ENCODE measurements at regions not wholly inside any gene's neighbourhood (a gene's known extent, or its start where the extent isn't known, plus 50 kb on each side); places are given as distances from the start of the nearest gene placed in this dataset.

GRCh38 chr2:116117845-116118244 lies 1675.4 kb downstream of the DPP10 start:
- Histone ChIP-seq H3K36me3 (ENCODE audit: insufficient read depth, low read length) (no peaks in the 10 kb centered on the region), H3K9me3 (ENCODE audit: insufficient read depth, low read length, severe bottlenecking) (no peaks in the 10 kb centered on the region), H3K27ac (ENCODE audit: low read length) (no peak overlapping the region), H2AFZ (ENCODE audit: low read depth, low read length) (no peak overlapping the region), H3K79me2 (ENCODE audit: insufficient read depth, low read length) (no peaks in the 10 kb centered on the region), H4K20me1 (ENCODE audit: insufficient read depth, low read length) (no peaks in the 10 kb centered on the region), H3K9ac (ENCODE audit: low read depth, low read length) (no peak overlapping the region), H3K4me1 (ENCODE audit: insufficient read depth, low read length) (no peaks in the 10 kb centered on the region), H3K27me3 (ENCODE audit: insufficient read depth, low read length, poor library complexity) (no peaks in the 10 kb centered on the region), H3K4me3 (ENCODE audit: low read depth in 1 of 2, low read length in 2 of 2) (no peak overlapping the region), H3K4me2 (ENCODE audit: insufficient read depth, low read length) (no peak overlapping the region)
- ATAC-seq (ENCODE audit: insufficient read depth, low read depth) (no peak), DNase-seq (no peak)
- no peak for TF ChIP-seq CTCF (IDR thresholded peaks at IDR 0.05; ENCODE audit: borderline replicate concordance, extremely low read depth, low read length, poor library complexity, severe bottlenecking)
- TF ChIP-seq EZH2 (IDR thresholded peaks at IDR 0.05; ENCODE audit: borderline replicate concordance, low read depth, low read length, severe bottlenecking) = no peak

- Histone ChIP-seq H3K4me2 (ENCODE audit: insufficient read depth, low read length) (no peak overlapping the region), H3K79me2 (ENCODE audit: insufficient read depth, low read length) (no peaks in the 10 kb centered on the region), H2AFZ (ENCODE audit: low read depth, low read length) (no peak overlapping the region), H3K9me3 (ENCODE audit: insufficient read depth, low read length, severe bottlenecking) (no peaks in the 10 kb centered on the region), H4K20me1 (ENCODE audit: insufficient read depth, low read length) (no peaks in the 10 kb centered on the region), H3K27me3 (ENCODE audit: insufficient read depth, low read length, poor library complexity) (no peaks in the 10 kb centered on the region), H3K4me1 (ENCODE audit: insufficient read depth, low read length) (no peaks in the 10 kb centered on the region), H3K4me3 (ENCODE audit: low read depth in 1 of 2, low read length in 2 of 2) (no peak overlapping the region), H3K9ac (ENCODE audit: low read depth, low read length) (no peak overlapping the region), H3K36me3 (ENCODE audit: insufficient read depth, low read length) (no peaks in the 10 kb centered on the region), H3K27ac (ENCODE audit: low read length) (no peak overlapping the region)
- DNase-seq (no peak), ATAC-seq (ENCODE audit: insufficient read depth, low read depth) (no peak)
- TF ChIP-seq EZH2 (IDR thresholded peaks at IDR 0.05; ENCODE audit: borderline replicate concordance, low read depth, low read length, severe bottlenecking) = no peak
Observed at GRCh38 chr2:116132833-116133232, 1681.7 kb upstream of the DDX18 start.

GRCh38 chr2:116133381-116133942 lies 1681.0 kb upstream of the DDX18 start:
- ATAC-seq (ENCODE audit: insufficient read depth, low read depth) (no peak), DNase-seq (no peak)
- Histone ChIP-seq H3K4me3 (ENCODE audit: low read depth in 1 of 2, low read length in 2 of 2) (no peak overlapping the region), H3K27ac (ENCODE audit: low read length) (no peak overlapping the region), H3K9ac (ENCODE audit: low read depth, low read length) (no peak overlapping the region), H2AFZ (ENCODE audit: low read depth, low read length) (no peak overlapping the region), H4K20me1 (ENCODE audit: insufficient read depth, low read length) (no peaks in the 10 kb centered on the region), H3K79me2 (ENCODE audit: insufficient read depth, low read length) (no peaks in the 10 kb centered on the region), H3K4me1 (ENCODE audit: insufficient read depth, low read length) (no peaks in the 10 kb centered on the region), H3K36me3 (ENCODE audit: insufficient read depth, low read length) (no peaks in the 10 kb centered on the region), H3K9me3 (ENCODE audit: insufficient read depth, low read length, severe bottlenecking) (no peaks in the 10 kb centered on the region), H3K27me3 (ENCODE audit: insufficient read depth, low read length, poor library complexity) (no peaks in the 10 kb centered on the region), H3K4me2 (ENCODE audit: insufficient read depth, low read length) (no peak overlapping the region)
- TF ChIP-seq CTCF (IDR thresholded peaks at IDR 0.05; ENCODE audit: borderline replicate concordance, extremely low read depth, low read length, poor library complexity, severe bottlenecking) = no peak
- no peak for TF ChIP-seq EZH2 (IDR thresholded peaks at IDR 0.05; ENCODE audit: borderline replicate concordance, low read depth, low read length, severe bottlenecking)

GRCh38 chr2:116141891-116142474 lies 1672.5 kb upstream of the DDX18 start:
- H3K27me3 ChIP-seq (ENCODE audit: insufficient read depth, low read length, poor library complexity) = no peaks in the 10 kb centered on the region

More at GRCh38 chr2:116141891-116142474, 1672.5 kb upstream of the DDX18 start:
- DNase-seq (no peak), ATAC-seq (ENCODE audit: insufficient read depth, low read depth) (no peak)
- Histone ChIP-seq H3K4me1 (ENCODE audit: insufficient read depth, low read length) (no peaks in the 10 kb centered on the region), H3K9ac (ENCODE audit: low read depth, low read length) (no peak overlapping the region), H3K4me2 (ENCODE audit: insufficient read depth, low read length) (no peak overlapping the region), H4K20me1 (ENCODE audit: insufficient read depth, low read length) (no peaks in the 10 kb centered on the region), H3K79me2 (ENCODE audit: insufficient read depth, low read length) (no peaks in the 10 kb centered on the region), H3K36me3 (ENCODE audit: insufficient read depth, low read length) (no peaks in the 10 kb centered on the region), H2AFZ (ENCODE audit: low read depth, low read length) (no peak overlapping the region), H3K4me3 (ENCODE audit: low read depth in 1 of 2, low read length in 2 of 2) (no peak overlapping the region), H3K9me3 (ENCODE audit: insufficient read depth, low read length, severe bottlenecking) (no peaks in the 10 kb centered on the region), H3K27ac (ENCODE audit: low read length) (no peak overlapping the region)
- TF ChIP-seq CTCF (IDR thresholded peaks at IDR 0.05; ENCODE audit: borderline replicate concordance, extremely low read depth, low read length, poor library complexity, severe bottlenecking) (no peak), EZH2 (IDR thresholded peaks at IDR 0.05; ENCODE audit: borderline replicate concordance, low read depth, low read length, severe bottlenecking) (no peak)

Measured in DND-41 (cell line).